ENCODE measurements at regions not wholly inside any gene's neighbourhood (a gene's known extent, or its start where the extent isn't known, plus 50 kb on each side); places are given as distances from the start of the nearest gene placed in this dataset.

DNA sequence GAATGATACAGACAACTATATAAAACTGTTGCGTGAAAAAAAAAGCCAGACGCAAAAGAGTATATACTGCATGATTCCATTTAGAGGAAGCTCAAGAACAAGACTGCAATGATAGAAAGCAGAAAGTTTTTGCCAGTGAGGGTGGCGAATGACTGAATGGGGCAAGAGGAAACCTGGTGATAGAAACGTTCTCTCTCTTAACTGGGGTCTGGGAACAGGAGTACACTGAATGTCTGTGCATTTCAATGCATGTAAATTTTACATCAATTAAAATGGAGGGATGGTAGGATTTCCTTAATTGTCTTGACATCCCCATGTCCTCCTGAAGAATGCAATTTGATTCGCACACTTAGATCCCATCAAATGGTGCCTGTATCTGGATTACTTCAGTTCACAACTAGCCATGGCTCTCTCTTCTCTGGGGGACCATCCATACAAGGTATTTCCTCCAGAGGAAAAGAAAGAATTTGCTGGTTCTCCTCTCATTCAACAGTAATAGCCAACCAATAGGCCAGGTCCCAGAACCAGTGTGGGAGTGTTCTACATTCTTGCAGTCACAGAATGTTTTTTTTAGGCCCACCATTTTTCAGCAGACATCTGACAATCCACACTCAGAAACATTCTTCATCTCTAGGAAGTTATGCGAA, 221.0 kb upstream of the KLF14 start:
- no peak overlapping the region for H3K4me2 ChIP-seq (replicated peaks; ENCODE audit: low read depth, low read length, poor library complexity, severe bottlenecking)
- intact Hi-C loops (cut with micrococcal nuclease): loop anchor here (1.0 kb wide), 1 partner anchor 10 kb away; no protein-coding TSS in a partner anchor

DNA sequence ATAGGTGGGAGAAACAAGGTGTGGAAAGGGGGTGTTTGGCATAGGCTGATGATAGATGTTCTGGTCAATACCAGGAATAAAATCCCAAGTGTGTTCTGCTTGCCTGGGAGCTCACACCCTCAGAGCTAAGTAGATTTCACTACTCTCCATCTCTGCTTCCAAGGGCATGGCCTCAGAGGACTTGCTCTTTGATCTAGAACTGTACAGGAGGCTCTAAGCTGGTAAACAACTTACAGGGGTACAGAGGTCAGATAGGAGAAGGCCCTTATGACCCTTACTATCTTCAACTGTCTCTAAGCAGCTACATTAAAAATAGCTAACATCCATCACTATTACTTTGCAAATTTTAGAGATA, 221.5 kb upstream of the KLF14 start:
- Histone ChIP-seq H3K27me3 (replicated peaks in 1 of 4; ENCODE audit: control extremely low read depth in 1 of 4, control insufficient read depth in 3 of 4, insufficient read depth in 4 of 4, low read length in 3 of 4) (no peaks in the 10 kb centered on the region), H4K20me1 (ENCODE audit: control insufficient read depth, insufficient read depth, low read length, poor library complexity, severe bottlenecking) (peaks cover 37% of the 10 kb centered on the region), H3K4me2 (replicated peaks; ENCODE audit: low read depth, low read length, poor library complexity, severe bottlenecking) (no peak overlapping the region), H3K4me3 (ENCODE audit: control extremely low read depth in 1 of 5, extremely low read depth in 1 of 5, insufficient read depth in 1 of 5, low read depth in 2 of 5, low read length in 4 of 5) (no peak overlapping the region), H3K9ac (ENCODE audit: low read length) (no peak overlapping the region), H3K79me2 (ENCODE audit: control insufficient read depth, insufficient read depth, low read length) (peaks cover 92% of the 10 kb centered on the region), H3K27ac (ENCODE audit: low read length in 2 of 2) (peak overlapping the region in 1 of 2 donors; percentile 88), H3K4me1 (ENCODE audit: control insufficient read depth in 2 of 2, insufficient read depth in 2 of 2, low read length in 2 of 2) (peaks cover 54 to 69% of the 10 kb centered on the region in 2 donors), H2AFZ (ENCODE audit: insufficient read depth, low read depth, low read length, poor library complexity, severe bottlenecking) (no peak overlapping the region), H3K9me3 (ENCODE audit: control extremely low read depth in 1 of 3, control insufficient read depth in 2 of 3, insufficient read depth in 1 of 3, low read length in 2 of 3) (no peaks in the 10 kb centered on the region), H3K36me3 (replicated peaks in 1 of 2; ENCODE audit: control extremely low read depth in 1 of 2, control insufficient read depth in 1 of 2, extremely low read depth in 1 of 2, insufficient read depth in 2 of 2, low read length in 1 of 2) (peaks cover 4 to 28% of the 10 kb centered on the region in 2 experiments)
- TF ChIP-seq, protein P1, sequence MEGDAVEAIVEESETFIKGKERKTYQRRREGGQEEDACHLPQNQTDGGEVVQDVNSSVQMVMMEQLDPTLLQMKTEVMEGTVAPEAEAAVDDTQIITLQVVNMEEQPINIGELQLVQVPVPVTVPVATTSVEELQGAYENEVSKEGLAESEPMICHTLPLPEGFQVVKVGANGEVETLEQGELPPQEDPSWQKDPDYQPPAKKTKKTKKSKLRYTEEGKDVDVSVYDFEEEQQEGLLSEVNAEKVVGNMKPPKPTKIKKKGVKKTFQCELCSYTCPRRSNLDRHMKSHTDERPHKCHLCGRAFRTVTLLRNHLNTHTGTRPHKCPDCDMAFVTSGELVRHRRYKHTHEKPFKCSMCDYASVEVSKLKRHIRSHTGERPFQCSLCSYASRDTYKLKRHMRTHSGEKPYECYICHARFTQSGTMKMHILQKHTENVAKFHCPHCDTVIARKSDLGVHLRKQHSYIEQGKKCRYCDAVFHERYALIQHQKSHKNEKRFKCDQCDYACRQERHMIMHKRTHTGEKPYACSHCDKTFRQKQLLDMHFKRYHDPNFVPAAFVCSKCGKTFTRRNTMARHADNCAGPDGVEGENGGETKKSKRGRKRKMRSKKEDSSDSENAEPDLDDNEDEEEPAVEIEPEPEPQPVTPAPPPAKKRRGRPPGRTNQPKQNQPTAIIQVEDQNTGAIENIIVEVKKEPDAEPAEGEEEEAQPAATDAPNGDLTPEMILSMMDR (IDR thresholded peaks at IDR 0.05): no peak
- TF ChIP-seq EZH2 (IDR thresholded peaks at IDR 0.05; ENCODE audit: borderline replicate concordance, insufficient read depth, low read depth, low read length, poor library complexity, severe bottlenecking): no peak
- no peaks in the 10 kb centered on the region for H3K9me3 Mint-ChIP-seq (ENCODE audit: insufficient read depth)
- peaks cover 71% of the 10 kb centered on the region for H3K4me1 Mint-ChIP-seq
- no peaks in the 10 kb centered on the region for H3K27me3 Mint-ChIP-seq
- POLR2A ChIA-PET: no interaction called here
- H3K4me3 Mint-ChIP-seq: no peak overlapping the region
- intact Hi-C loops (cut with micrococcal nuclease): no loop called here
- peak overlapping the region; percentile 89 for H3K27ac Mint-ChIP-seq
- DNase-seq (no peak), ATAC-seq (ENCODE audit: low read depth) (no peak)
- CTCF ChIA-PET: interaction anchor here (1.1 to 1.3 kb wide), 3 partner anchors 27 to 58 kb away, joined by 4 to 5 read pairs (median 4); no protein-coding TSS in a partner anchor

More for the DNA sequence above, 221.0 kb upstream of the KLF14 start:
- POLR2A ChIA-PET: interaction anchor here (0.6 kb wide), 1 partner anchor 48 kb away, joined by 4 read pairs; no protein-coding TSS in a partner anchor
- peaks cover 97% of the 10 kb centered on the region for H3K79me2 ChIP-seq (ENCODE audit: control insufficient read depth, insufficient read depth, low read length)
- H3K4me1 Mint-ChIP-seq: peaks cover 67% of the 10 kb centered on the region
- peaks cover 41% of the 10 kb centered on the region for H4K20me1 ChIP-seq (ENCODE audit: control insufficient read depth, insufficient read depth, low read length, poor library complexity, severe bottlenecking)
- WGBS (ENCODE audit: insufficient coverage): 80% methylated on average over 1 of the region's 6 CpGs
- no peaks in the 10 kb centered on the region for H3K27me3 ChIP-seq (replicated peaks in 1 of 4; ENCODE audit: control extremely low read depth in 1 of 4, control insufficient read depth in 3 of 4, insufficient read depth in 4 of 4, low read length in 3 of 4)
- DNase-seq: no peak
- H3K9me3 ChIP-seq (ENCODE audit: control extremely low read depth in 1 of 3, control insufficient read depth in 2 of 3, insufficient read depth in 1 of 3, low read length in 2 of 3): no peaks in the 10 kb centered on the region
- no peaks in the 10 kb centered on the region for H3K9me3 Mint-ChIP-seq (ENCODE audit: insufficient read depth)
- H3K4me1 ChIP-seq (ENCODE audit: control insufficient read depth in 2 of 2, insufficient read depth in 2 of 2, low read length in 2 of 2): peaks cover 51 to 68% of the 10 kb centered on the region in 2 donors
- H3K27ac ChIP-seq (ENCODE audit: low read length in 2 of 2): peak overlapping the region in 1 of 2 donors; percentile 88
- peak overlapping the region; percentile 30 for H3K4me3 Mint-ChIP-seq
- H3K27me3 Mint-ChIP-seq: no peaks in the 10 kb centered on the region
- CTCF ChIA-PET: interaction anchor here (0.5 to 1.3 kb wide), 5 partner anchors 28 to 558 kb away, joined by 3 to 5 read pairs (median 4); no protein-coding TSS in a partner anchor
- no peak overlapping the region for H3K4me3 ChIP-seq (ENCODE audit: control extremely low read depth in 1 of 5, extremely low read depth in 1 of 5, insufficient read depth in 1 of 5, low read depth in 2 of 5, low read length in 4 of 5)
- H2AFZ ChIP-seq (ENCODE audit: insufficient read depth, low read depth, low read length, poor library complexity, severe bottlenecking): no peak overlapping the region
- no peak for ATAC-seq (ENCODE audit: low read depth)
- TF ChIP-seq, protein P1 (IDR thresholded peaks at IDR 0.05): no peak
- no peak for TF ChIP-seq EZH2 (IDR thresholded peaks at IDR 0.05; ENCODE audit: borderline replicate concordance, insufficient read depth, low read depth, low read length, poor library complexity, severe bottlenecking)
- H3K27ac Mint-ChIP-seq: peak overlapping the region; percentile 89
- H3K9ac ChIP-seq (ENCODE audit: low read length): no peak overlapping the region
- peaks cover 4 to 33% of the 10 kb centered on the region in 2 experiments for H3K36me3 ChIP-seq (replicated peaks in 1 of 2; ENCODE audit: control extremely low read depth in 1 of 2, control insufficient read depth in 1 of 2, extremely low read depth in 1 of 2, insufficient read depth in 2 of 2, low read length in 1 of 2)

All from B cell (primary cell).